Body of pancreas (tissue), 4 donors: ENCODE measurements at regions not wholly inside any gene's neighbourhood (a gene's known extent, or its start where the extent isn't known, plus 50 kb on each side); places are given as distances from the start of the nearest gene placed in this dataset.

Source experiments
- POLR2A ChIP-seq, 3 donors: fragments of 450-650 bp; IDR thresholded peaks; one replicate each; pipeline ENCODE4 v1.6.1; 2016; ENCODE audit warnings: antibody characterized with exemption in 3 of 3, mild to moderate bottlenecking in 2 of 3
- TF ChIP-seq, protein P1 (sequence below), 7 experiments: fragments of 450-650 bp in 4 of 7; fragments of 200-600 bp in 3 of 7; sonication (generic) in 3 of 7; IDR thresholded peaks; one replicate each; pipeline ENCODE4 v1.5.1; 2016 to 2019; ENCODE audit warnings: antibody characterized with exemption in 7 of 7

DNA sequence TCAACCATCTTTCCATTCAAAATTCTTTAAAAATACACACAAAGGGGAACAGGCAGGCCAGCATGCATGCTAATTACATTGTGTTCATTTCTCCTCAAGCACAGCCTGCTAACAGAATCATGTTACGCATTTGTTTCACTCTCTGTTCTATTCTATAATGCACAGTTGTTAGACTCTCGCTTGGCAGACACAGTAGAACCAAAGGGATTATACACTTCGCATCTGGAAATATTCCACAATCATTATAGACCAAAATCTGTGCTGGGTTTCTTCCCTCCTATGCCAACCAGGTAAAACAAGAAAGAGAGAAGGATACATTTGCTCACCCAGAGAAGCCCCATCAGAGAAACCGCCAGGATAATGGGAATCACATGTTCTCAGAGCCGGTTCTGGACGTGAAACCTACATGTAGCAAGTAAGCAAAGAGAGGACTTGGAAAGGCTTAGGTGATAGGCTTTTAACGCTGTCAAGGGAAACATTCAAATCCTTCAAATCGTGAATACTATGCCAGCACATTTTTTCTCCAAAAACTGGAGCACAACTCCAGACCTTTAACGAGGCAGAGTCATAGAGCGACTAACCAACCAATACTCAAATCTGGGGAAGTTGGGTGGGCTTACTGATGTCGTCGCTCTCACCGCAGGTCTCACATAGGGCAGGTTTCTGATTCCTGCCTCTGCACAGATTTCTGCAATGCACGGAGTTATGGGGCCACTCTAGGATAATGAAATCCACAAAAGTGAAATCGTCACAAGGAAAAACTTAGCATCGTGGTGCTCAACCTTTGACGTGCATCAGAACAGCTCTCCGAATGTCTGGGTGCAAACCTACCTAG is 380.5 kb upstream of the AUTS2 start:
- TF ChIP-seq, protein P1, sequence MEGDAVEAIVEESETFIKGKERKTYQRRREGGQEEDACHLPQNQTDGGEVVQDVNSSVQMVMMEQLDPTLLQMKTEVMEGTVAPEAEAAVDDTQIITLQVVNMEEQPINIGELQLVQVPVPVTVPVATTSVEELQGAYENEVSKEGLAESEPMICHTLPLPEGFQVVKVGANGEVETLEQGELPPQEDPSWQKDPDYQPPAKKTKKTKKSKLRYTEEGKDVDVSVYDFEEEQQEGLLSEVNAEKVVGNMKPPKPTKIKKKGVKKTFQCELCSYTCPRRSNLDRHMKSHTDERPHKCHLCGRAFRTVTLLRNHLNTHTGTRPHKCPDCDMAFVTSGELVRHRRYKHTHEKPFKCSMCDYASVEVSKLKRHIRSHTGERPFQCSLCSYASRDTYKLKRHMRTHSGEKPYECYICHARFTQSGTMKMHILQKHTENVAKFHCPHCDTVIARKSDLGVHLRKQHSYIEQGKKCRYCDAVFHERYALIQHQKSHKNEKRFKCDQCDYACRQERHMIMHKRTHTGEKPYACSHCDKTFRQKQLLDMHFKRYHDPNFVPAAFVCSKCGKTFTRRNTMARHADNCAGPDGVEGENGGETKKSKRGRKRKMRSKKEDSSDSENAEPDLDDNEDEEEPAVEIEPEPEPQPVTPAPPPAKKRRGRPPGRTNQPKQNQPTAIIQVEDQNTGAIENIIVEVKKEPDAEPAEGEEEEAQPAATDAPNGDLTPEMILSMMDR (IDR thresholded peaks at IDR 0.05), result no peak
- TF ChIP-seq POLR2A (IDR thresholded peaks at IDR 0.05), result no peak
